Panc1 (cell line): ENCODE measurements at regions not wholly inside any gene's neighbourhood (a gene's known extent, or its start where the extent isn't known, plus 50 kb on each side); places are given as distances from the start of the nearest gene placed in this dataset.

Source experiments
- ATAC-seq: fragments of 200-7000 bp; cut with Tn5 transposase; 2 replicates; pipeline ENCODE4 v1.9.1; 2020; ENCODE audit warnings: mild to moderate bottlenecking, moderate library complexity
- BruUV-seq: library from RNA; stranded (reverse); fragments of 400-500 nt; replicated peaks from 2 replicates; lab custom pipeline; 2021; lab: Mats Ljungman, UMichigan
- CTCF ChIA-PET: fragments of 300-600 bp; sonication (Branson Sonifier 250); formaldehyde crosslinking; loops from one replicate; lab custom pipeline; 2022; ENCODE audit warnings: antibody characterized with exemption; lab: Charles Lee
- POLR2A ChIA-PET: fragments of 300-600 bp; sonication (Branson Sonifier 250); formaldehyde crosslinking; loops from one replicate; lab custom pipeline; 2022; ENCODE audit warnings: antibody characterized with exemption; lab: Charles Lee
- DNase-seq: peaks from one replicate; pipeline ENCODE4 v3.0.0-alpha.2; 2010; ENCODE audit warnings: low read depth, low spot score
- H3K27ac ChIP-seq: 2 replicates; pipeline ENCODE4 v1.5.1; 2011; ENCODE audit warnings: mild to moderate bottlenecking, low read length, inconsistent platforms
- H3K27me3 ChIP-seq: fragments of 200-500 bp; sonication (Bioruptor generic); 2 replicates; pipeline ENCODE4 v1.6.0; 2014; ENCODE audit warnings: low read length, inconsistent platforms; ENCODE audit not compliant: control insufficient read depth, insufficient read depth
- H3K36me3 ChIP-seq: fragments of 200-500 bp; sonication (Bioruptor generic); 2 replicates; pipeline ENCODE4 v1.5.1; 2014; ENCODE audit warnings: inconsistent platforms, mild to moderate bottlenecking, low read length, moderate library complexity; ENCODE audit not compliant: control insufficient read depth, insufficient read depth
- H3K4me1 ChIP-seq: 2 replicates; pipeline ENCODE4 v1.5.1; 2011; ENCODE audit warnings: inconsistent platforms, mild to moderate bottlenecking, low read length, moderate library complexity; ENCODE audit not compliant: control insufficient read depth, insufficient read depth
- H3K4me3 ChIP-seq, 2 experiments: 2 replicates each; pipeline ENCODE4 v1.5.1; 2011 to 2012; ENCODE audit warnings: low read depth in 2 of 2, low read length in 2 of 2, mild to moderate bottlenecking in 2 of 2, inconsistent platforms in 1 of 2, moderate library complexity in 1 of 2
- H3K9me3 ChIP-seq: fragments of 200-500 bp; sonication (Bioruptor generic); 2 replicates; pipeline ENCODE4 v1.5.1; 2014; ENCODE audit warnings: low read depth, mild to moderate bottlenecking, inconsistent platforms, low read length, moderate library complexity; ENCODE audit not compliant: control insufficient read depth, insufficient read depth
- POLR2AphosphoS5 ChIP-seq: IDR thresholded peaks from 2 replicates; pipeline ENCODE4 v1.6.1; 2012; ENCODE audit warnings: mild to moderate bottlenecking, low read depth, low read length, moderate library complexity
- SIN3A ChIP-seq: IDR thresholded peaks from 2 replicates; pipeline ENCODE4 v1.6.1; 2012; ENCODE audit warnings: low read depth, mild to moderate bottlenecking, low read length, moderate library complexity, borderline replicate concordance; ENCODE audit not compliant: insufficient read depth
- TCF7L2 ChIP-seq: IDR thresholded peaks from 2 replicates; pipeline ENCODE4 v1.6.1; 2011; ENCODE audit warnings: mild to moderate bottlenecking, low read depth, low read length, inconsistent platforms
- in situ Hi-C: cut with HindIII; loops from 2 replicates; pipeline ENCODE4 v1.10.0; 2016; ENCODE audit warnings: low sequenced_read_pairs, low pct_unique_long_range_greater_than_20kb
- intact Hi-C: fragments of 100-400 bp; cut with micrococcal nuclease; formaldehyde crosslinking; loops from one replicate; pipeline ENCODE4 v1.10.0; 2022; ENCODE audit not compliant: unreplicated experiment
- TF ChIP-seq, protein P1 (sequence below), 2 experiments: IDR thresholded peaks; 2 replicates each; pipeline ENCODE4 v1.6.1; 2011 to 2012; ENCODE audit warnings: low read depth in 2 of 2, control low read depth in 1 of 2, low read length in 1 of 2, mild to moderate bottlenecking in 1 of 2, moderate library complexity in 1 of 2; ENCODE audit not compliant: insufficient read depth in 1 of 2
- TF ChIP-seq, protein P2 (sequence below): fragments of 450-650 bp; IDR thresholded peaks from 2 replicates; pipeline ENCODE4 v1.5.1; 2017; ENCODE audit warnings: mild to moderate bottlenecking

DNA sequence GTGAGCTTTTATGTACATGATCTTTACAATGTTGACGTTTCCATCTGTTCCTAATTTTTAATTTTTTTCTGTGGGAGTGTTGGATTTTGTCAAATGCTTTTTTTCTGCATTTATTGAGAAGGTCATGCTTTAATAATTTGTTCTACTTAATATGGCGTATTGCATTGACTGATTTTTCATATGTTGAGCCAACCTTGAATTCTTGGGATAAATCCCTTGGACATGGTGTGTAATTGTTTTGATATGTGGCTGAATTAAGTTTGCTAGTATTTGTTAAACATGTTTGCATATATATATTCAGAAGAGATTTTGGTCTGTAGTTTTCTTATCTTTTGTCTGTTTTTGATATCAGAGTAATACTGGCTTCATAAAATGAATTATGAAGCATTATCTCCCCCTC, 256.7 kb downstream of the EDEM1 start:
- Histone ChIP-seq H3K4me1 (no peaks in the 10 kb centered on the region), H3K27me3 (no peaks in the 10 kb centered on the region), H3K27ac (no peak overlapping the region), H3K36me3 (no peaks in the 10 kb centered on the region), H3K9me3 (no peaks in the 10 kb centered on the region), H3K4me3 (no peak overlapping the region)
- in situ Hi-C loops: no loop called here
- intact Hi-C loops: no loop called here
- ChIA-PET POLR2A (no interaction called here), CTCF (no interaction called here)
- no peak for DNase-seq
- BruUV-seq: no TSS peak
- TF ChIP-seq, protein P1, sequence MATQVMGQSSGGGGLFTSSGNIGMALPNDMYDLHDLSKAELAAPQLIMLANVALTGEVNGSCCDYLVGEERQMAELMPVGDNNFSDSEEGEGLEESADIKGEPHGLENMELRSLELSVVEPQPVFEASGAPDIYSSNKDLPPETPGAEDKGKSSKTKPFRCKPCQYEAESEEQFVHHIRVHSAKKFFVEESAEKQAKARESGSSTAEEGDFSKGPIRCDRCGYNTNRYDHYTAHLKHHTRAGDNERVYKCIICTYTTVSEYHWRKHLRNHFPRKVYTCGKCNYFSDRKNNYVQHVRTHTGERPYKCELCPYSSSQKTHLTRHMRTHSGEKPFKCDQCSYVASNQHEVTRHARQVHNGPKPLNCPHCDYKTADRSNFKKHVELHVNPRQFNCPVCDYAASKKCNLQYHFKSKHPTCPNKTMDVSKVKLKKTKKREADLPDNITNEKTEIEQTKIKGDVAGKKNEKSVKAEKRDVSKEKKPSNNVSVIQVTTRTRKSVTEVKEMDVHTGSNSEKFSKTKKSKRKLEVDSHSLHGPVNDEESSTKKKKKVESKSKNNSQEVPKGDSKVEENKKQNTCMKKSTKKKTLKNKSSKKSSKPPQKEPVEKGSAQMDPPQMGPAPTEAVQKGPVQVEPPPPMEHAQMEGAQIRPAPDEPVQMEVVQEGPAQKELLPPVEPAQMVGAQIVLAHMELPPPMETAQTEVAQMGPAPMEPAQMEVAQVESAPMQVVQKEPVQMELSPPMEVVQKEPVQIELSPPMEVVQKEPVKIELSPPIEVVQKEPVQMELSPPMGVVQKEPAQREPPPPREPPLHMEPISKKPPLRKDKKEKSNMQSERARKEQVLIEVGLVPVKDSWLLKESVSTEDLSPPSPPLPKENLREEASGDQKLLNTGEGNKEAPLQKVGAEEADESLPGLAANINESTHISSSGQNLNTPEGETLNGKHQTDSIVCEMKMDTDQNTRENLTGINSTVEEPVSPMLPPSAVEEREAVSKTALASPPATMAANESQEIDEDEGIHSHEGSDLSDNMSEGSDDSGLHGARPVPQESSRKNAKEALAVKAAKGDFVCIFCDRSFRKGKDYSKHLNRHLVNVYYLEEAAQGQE (IDR thresholded peaks at IDR 0.05; ENCODE audit: insufficient read depth in 1 of 2, low read depth in 2 of 2, low read length in 1 of 2): no peak
- TF ChIP-seq POLR2AphosphoS5: no peak
- no peak for TF ChIP-seq SIN3A
- TF ChIP-seq TCF7L2: no peak
- TF ChIP-seq, protein P2, sequence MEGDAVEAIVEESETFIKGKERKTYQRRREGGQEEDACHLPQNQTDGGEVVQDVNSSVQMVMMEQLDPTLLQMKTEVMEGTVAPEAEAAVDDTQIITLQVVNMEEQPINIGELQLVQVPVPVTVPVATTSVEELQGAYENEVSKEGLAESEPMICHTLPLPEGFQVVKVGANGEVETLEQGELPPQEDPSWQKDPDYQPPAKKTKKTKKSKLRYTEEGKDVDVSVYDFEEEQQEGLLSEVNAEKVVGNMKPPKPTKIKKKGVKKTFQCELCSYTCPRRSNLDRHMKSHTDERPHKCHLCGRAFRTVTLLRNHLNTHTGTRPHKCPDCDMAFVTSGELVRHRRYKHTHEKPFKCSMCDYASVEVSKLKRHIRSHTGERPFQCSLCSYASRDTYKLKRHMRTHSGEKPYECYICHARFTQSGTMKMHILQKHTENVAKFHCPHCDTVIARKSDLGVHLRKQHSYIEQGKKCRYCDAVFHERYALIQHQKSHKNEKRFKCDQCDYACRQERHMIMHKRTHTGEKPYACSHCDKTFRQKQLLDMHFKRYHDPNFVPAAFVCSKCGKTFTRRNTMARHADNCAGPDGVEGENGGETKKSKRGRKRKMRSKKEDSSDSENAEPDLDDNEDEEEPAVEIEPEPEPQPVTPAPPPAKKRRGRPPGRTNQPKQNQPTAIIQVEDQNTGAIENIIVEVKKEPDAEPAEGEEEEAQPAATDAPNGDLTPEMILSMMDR: no peak
- ATAC-seq: no peak

DNA sequence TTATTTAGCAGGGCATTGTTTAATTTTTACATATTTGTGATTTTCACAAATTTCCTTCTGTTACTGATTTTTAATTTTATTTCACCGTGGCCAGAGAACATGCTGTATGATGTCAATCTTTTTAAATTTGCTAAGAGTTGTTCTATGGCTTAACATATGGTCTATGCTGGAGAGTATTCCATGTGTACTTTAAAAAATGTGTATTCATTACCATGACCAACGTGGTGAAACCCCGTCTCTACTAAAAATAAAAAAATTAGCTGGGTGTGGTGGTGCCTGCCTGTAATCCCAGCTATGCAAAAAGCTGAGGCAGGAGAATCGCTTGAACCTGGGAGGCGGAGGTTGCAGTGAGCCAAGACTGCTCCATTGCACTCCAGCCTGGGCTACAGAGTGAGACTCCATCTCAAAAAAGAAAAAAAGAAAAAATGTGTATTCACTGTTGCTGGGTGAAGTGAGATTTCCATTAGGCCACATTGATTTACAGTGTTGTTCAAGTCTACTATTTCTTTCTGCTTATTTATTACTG, 258.2 kb downstream of the EDEM1 start:
- CTCF ChIA-PET: no interaction called here
- DNase-seq (no peak), ATAC-seq (no peak)
- TF ChIP-seq POLR2AphosphoS5 (no peak), TCF7L2 (no peak), SIN3A (no peak)
- TF ChIP-seq, protein P2: no peak
- TF ChIP-seq, protein P1 (IDR thresholded peaks at IDR 0.05; ENCODE audit: insufficient read depth in 1 of 2, low read depth in 2 of 2, low read length in 1 of 2): no peak
- H3K27me3 ChIP-seq: no peaks in the 10 kb centered on the region
- POLR2A ChIA-PET: no interaction called here
- H3K4me1 ChIP-seq: no peaks in the 10 kb centered on the region
- in situ Hi-C loops: no loop called here
- no TSS peak for BruUV-seq
- H3K4me3 ChIP-seq: no peak overlapping the region
- no peaks in the 10 kb centered on the region for H3K9me3 ChIP-seq
- H3K36me3 ChIP-seq: no peaks in the 10 kb centered on the region
- H3K27ac ChIP-seq: no peak overlapping the region
- intact Hi-C loops: no loop called here
